Neural crest cell (in vitro differentiated cells): ENCODE measurements at regions not wholly inside any gene's neighbourhood (a gene's known extent, or its start where the extent isn't known, plus 50 kb on each side); places are given as distances from the start of the nearest gene placed in this dataset.

Source experiments
- DNase-seq: peaks from one replicate; pipeline ENCODE4 v3.0.0; 2021; ENCODE audit warnings: low read depth, mixed read lengths, low spot score
- H3K27ac Mint-ChIP-seq: one replicate; pipeline ENCODE4 v1.8.0; 2021; ENCODE audit warnings: mild to moderate bottlenecking, mixed read lengths; ENCODE audit not compliant: unreplicated experiment
- H3K27me3 Mint-ChIP-seq: 2 replicates; pipeline ENCODE4 v1.8.0; 2021; ENCODE audit warnings: low read depth, mild to moderate bottlenecking, mixed read lengths
- H3K36me3 Mint-ChIP-seq: 2 replicates; pipeline ENCODE4 v1.8.0; 2021; ENCODE audit warnings: low read depth, mild to moderate bottlenecking, mixed read lengths
- H3K4me1 Mint-ChIP-seq: 2 replicates; pipeline ENCODE4 v1.8.0; 2021; ENCODE audit warnings: mixed read lengths
- H3K4me3 Mint-ChIP-seq: one replicate; pipeline ENCODE4 v1.8.0; 2021; ENCODE audit warnings: mild to moderate bottlenecking, mixed read lengths
- H3K9me3 Mint-ChIP-seq: 2 replicates; pipeline ENCODE4 v1.8.0; 2021; ENCODE audit warnings: mixed read lengths
- TF ChIP-seq, protein P1 (sequence below): fragments of 200-600 bp; sonication (generic); conservative IDR thresholded peaks from 2 replicates; pipeline ENCODE4 v1.5.0; 2021; ENCODE audit warnings: antibody characterized with exemption, mild to moderate bottlenecking

DNA sequence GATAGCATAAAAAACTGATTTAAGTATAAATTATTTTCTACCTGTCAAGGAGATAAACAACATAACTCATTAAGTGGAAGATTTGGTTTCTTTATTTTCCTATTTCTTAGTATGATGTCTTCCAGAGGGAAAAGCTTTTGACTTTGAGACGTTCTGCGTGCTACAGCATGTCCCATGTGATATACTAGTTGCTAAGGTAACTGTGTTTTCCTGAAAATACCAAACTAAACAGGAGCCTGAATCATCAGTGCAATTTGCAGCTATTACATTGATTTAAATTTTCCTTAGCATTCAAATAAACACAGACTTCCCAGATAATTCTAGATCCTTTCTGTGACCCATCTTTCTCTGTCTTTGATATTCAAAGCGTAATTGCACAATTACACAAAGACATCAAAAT is 117.7 kb upstream of the P2RY1 start:
- Mint-ChIP-seq H3K4me1 (peaks cover 13% of the 10 kb centered on the region), H3K27me3 (no peaks in the 10 kb centered on the region), H3K27ac (no peak overlapping the region), H3K9me3 (peaks cover 3% of the 10 kb centered on the region), H3K36me3 (peaks cover 3% of the 10 kb centered on the region), H3K4me3 (no peak overlapping the region)
- no peak for DNase-seq
- TF ChIP-seq, protein P1, sequence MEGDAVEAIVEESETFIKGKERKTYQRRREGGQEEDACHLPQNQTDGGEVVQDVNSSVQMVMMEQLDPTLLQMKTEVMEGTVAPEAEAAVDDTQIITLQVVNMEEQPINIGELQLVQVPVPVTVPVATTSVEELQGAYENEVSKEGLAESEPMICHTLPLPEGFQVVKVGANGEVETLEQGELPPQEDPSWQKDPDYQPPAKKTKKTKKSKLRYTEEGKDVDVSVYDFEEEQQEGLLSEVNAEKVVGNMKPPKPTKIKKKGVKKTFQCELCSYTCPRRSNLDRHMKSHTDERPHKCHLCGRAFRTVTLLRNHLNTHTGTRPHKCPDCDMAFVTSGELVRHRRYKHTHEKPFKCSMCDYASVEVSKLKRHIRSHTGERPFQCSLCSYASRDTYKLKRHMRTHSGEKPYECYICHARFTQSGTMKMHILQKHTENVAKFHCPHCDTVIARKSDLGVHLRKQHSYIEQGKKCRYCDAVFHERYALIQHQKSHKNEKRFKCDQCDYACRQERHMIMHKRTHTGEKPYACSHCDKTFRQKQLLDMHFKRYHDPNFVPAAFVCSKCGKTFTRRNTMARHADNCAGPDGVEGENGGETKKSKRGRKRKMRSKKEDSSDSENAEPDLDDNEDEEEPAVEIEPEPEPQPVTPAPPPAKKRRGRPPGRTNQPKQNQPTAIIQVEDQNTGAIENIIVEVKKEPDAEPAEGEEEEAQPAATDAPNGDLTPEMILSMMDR, result no peak

DNA sequence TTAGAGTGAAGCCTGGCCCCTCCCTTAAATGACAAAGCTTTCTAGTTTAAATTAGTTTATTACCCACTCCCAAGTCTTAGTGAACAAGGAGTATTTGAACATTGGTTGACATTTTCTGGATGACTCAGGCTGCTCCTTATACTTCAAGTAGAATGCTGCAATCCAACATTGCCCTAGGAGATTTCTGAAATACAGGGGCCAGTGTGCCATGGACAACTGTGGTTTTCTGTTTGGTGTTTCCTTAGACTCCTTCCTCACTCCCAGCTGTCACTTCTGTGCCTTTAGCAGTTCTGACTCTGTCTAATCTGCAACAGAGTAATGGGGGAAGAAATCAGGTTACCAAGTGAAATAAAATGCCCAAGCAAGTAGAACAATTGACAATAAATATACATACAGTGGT is 116.1 kb upstream of the P2RY1 start:
- Mint-ChIP-seq H3K4me3 (no peak overlapping the region), H3K4me1 (peaks cover 13% of the 10 kb centered on the region), H3K9me3 (peaks cover 3% of the 10 kb centered on the region), H3K36me3 (peaks cover 3% of the 10 kb centered on the region), H3K27me3 (no peaks in the 10 kb centered on the region), H3K27ac (no peak overlapping the region)
- TF ChIP-seq, protein P1, result no peak
- DNase-seq, result no peak

DNA sequence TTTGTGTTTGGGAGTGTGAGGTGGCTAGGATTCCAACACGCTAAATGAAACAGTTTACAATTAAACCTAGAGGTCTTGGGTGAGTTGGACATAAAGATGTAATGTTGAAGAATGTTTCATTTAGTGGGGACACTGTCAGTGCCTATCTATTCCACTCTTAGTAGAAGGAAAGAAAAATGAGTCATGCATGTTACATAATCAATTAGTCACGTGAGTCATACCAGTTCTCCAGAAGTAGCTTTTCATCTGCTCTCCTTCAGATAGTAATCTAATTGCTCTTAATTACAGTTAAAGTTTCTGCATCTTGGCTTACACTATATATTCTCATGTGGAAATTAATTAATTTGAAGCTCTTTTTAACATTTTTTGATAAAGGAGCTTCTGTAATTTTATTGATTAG is 115.7 kb upstream of the P2RY1 start:
- no peak overlapping the region for H3K27ac Mint-ChIP-seq
- H3K9me3 Mint-ChIP-seq, result peaks cover 3% of the 10 kb centered on the region
- DNase-seq, result no peak
- H3K36me3 Mint-ChIP-seq, result peaks cover 3% of the 10 kb centered on the region
- TF ChIP-seq, protein P1, result no peak
- no peak overlapping the region for H3K4me3 Mint-ChIP-seq
- peaks cover 13% of the 10 kb centered on the region for H3K4me1 Mint-ChIP-seq
- H3K27me3 Mint-ChIP-seq, result no peaks in the 10 kb centered on the region

DNA sequence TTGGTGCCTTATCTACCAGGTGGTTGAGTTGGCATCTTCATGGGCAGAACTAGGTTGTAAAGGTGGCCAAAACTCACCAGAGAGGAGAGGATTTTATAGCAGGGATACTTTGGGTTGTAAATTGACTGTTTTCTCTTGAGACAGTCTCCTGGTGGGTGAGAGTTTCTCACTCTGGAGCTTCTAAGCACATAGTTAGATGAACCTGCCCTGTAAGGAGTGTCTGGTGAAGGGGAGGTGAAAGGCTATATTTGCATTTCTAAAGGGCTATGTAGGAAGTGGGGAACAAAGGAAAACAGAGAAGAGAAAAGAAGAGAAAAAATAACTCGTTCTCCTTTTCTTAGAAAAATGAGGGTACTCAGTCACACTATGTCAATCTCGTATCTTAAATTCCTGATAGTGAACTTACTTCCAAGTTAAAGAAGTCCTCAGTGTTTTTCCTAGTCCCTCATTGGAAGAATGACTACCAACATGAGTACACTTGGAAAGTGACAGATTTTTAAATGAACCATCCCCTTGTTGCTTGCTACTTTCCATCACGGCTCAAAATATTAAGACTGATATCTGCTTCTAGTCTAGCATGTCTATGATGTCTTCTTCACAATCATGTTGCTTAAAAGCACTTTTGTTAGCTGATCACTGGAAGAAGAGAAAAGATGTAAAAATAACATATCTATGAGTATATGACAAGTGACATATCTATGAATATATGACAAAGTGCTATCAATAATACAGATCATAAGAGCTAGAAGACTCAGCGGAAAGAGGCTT is 113.8 kb upstream of the P2RY1 start:
- peaks cover 13% of the 10 kb centered on the region for H3K4me1 Mint-ChIP-seq
- no peak for DNase-seq
- H3K36me3 Mint-ChIP-seq, result peaks cover 3% of the 10 kb centered on the region
- no peak overlapping the region for H3K4me3 Mint-ChIP-seq
- H3K27ac Mint-ChIP-seq, result no peak overlapping the region
- TF ChIP-seq, protein P1, result no peak
- H3K9me3 Mint-ChIP-seq, result peaks cover 3% of the 10 kb centered on the region
- H3K27me3 Mint-ChIP-seq, result no peaks in the 10 kb centered on the region

DNA sequence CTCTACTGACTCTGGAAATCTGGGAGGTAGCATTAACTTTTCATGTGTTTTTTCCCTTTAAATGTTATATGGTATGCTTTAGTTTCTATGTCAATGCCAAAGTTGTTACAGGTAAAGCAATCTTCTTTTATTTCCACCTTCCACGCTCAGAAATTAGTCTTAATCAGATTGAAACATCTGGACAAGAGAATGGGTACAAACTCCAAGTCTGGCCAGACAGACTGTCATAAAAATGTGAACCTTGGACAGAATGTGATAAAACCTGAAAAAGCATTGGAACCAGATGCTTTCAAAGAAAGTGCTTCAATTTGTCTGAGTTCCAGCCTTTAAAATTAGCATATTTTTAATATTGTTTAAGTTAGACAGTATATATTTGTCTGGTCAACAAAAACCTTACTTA is 110.7 kb upstream of the P2RY1 start:
- no peak overlapping the region for H3K4me3 Mint-ChIP-seq
- no peak overlapping the region for H3K27ac Mint-ChIP-seq
- H3K9me3 Mint-ChIP-seq, result peaks cover 3% of the 10 kb centered on the region
- DNase-seq, result no peak
- peaks cover 7% of the 10 kb centered on the region for H3K4me1 Mint-ChIP-seq
- H3K36me3 Mint-ChIP-seq, result peaks cover 3% of the 10 kb centered on the region
- H3K27me3 Mint-ChIP-seq, result no peaks in the 10 kb centered on the region
- TF ChIP-seq, protein P1, result no peak
